Colonic mucosa (tissue), 4 donors: ENCODE measurements at regions not wholly inside any gene's neighbourhood (a gene's known extent, or its start where the extent isn't known, plus 50 kb on each side); places are given as distances from the start of the nearest gene placed in this dataset.
"Not testable (repeated sequence)": the region's sequence is repeated elsewhere in the genome, so short reads cannot be mapped to it uniquely, and the experiment has no call there.

Source experiments
- DNase-seq: peaks from one replicate; pipeline ENCODE4 v3.0.0-alpha.2; 2020
- H3K27ac ChIP-seq: fragments of 200-600 bp; one replicate; pipeline ENCODE4 v1.8.0; 2021
- H3K27me3 ChIP-seq: fragments of 200-600 bp; one replicate; pipeline ENCODE4 v1.8.0; 2021
- H3K36me3 ChIP-seq: fragments of 200-600 bp; one replicate; pipeline ENCODE4 v1.8.0; 2021
- H3K4me1 ChIP-seq: fragments of 200-600 bp; one replicate; pipeline ENCODE4 v1.8.0; 2021; ENCODE audit warnings: mild to moderate bottlenecking
- H3K4me3 ChIP-seq: fragments of 200-600 bp; one replicate; pipeline ENCODE4 v1.8.0; 2021
- H3K9ac ChIP-seq, 2 donors: one replicate each; pipeline ENCODE4 v1.7.0; 2013; ENCODE audit warnings: control low read depth in 2 of 2, low read depth in 2 of 2, low read length in 2 of 2
- H3K9me3 ChIP-seq: fragments of 200-600 bp; one replicate; pipeline ENCODE4 v1.8.0; 2021
- CTCF ChIP-seq: fragments of 200-600 bp; IDR thresholded peaks from one replicate; pipeline ENCODE4 v1.8.0; 2022; ENCODE audit warnings: antibody characterized with exemption, mild to moderate bottlenecking
- intact Hi-C: fragments of 100-400 bp; cut with DNase I; formaldehyde crosslinking; loops from one replicate; pipeline ENCODE4 v1.14.1; 2022
- donor health status: healthy.
- donor health status: DM: no; HTN: no; CAD: no.
- donor health status: DM: no; HTN: no; CAD: no.

DNA sequence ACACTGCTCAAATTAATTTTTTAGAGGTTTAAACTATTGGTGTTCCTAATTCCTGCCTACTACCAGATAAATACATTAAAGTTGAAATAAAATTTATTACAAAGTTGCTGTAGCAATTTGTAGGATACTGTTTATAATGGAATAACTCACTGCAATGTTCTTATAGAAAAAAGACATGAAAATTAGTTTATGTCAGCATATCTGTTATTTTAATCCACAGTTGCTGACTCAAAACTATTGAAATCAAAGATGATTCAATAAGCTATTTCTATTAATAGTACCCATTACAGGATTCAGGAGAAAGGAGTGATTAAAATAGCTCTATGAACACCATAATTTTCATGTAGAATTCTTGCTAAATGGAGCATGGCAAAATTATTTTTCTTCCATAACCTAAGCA, 764.4 kb upstream of the NUDT12 start:
- TF ChIP-seq CTCF: no peak
- DNase-seq: no peak

GRCh38 chr5:104325356-104325755, 762.8 kb upstream of the NUDT12 start:
- Histone ChIP-seq H3K27me3 (no peaks in the 10 kb centered on the region), H3K9ac (no peak overlapping the region), H3K4me1 (no peaks in the 10 kb centered on the region), H3K27ac (no peak overlapping the region), H3K9me3 (no peaks in the 10 kb centered on the region), H3K36me3 (no peaks in the 10 kb centered on the region), H3K4me3 (no peak overlapping the region)
- intact Hi-C loops: no loop called here
- no peak for TF ChIP-seq CTCF
- no peak for DNase-seq

More for the DNA sequence above, 764.4 kb upstream of the NUDT12 start:
- no peaks in the 10 kb centered on the region for H3K27me3 ChIP-seq
- H3K9ac ChIP-seq: no peak overlapping the region
- intact Hi-C loops: no loop called here
- no peak overlapping the region for H3K27ac ChIP-seq
- no peaks in the 10 kb centered on the region for H3K36me3 ChIP-seq
- no peaks in the 10 kb centered on the region for H3K9me3 ChIP-seq
- no peaks in the 10 kb centered on the region for H3K4me1 ChIP-seq
- no peak overlapping the region for H3K4me3 ChIP-seq

DNA sequence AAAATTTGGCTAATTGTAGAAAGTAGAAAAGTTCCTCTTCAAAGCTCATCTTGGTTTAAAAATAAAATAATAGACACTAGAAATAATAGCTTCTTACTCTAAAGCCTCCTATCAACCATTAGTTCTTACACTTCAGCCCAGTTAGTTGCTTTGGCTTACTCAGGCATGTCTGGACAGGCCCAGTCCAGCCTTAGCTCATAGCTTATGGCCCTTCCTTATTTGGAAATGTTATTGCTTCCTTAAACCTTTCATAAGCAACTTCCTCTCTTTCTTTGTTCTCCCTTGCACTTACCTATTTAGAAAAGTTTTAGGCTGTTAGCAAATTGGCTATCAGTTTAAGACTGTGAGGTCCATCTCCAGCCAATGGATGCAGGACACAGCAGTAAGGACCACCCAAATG, 754.1 kb upstream of the NUDT12 start:
- H3K27me3 ChIP-seq, H3K9me3 ChIP-seq, H3K9ac ChIP-seq, H3K4me3 ChIP-seq, DNase-seq, H3K27ac ChIP-seq, H3K4me1 ChIP-seq, intact Hi-C loops, H3K36me3 ChIP-seq: not testable (repeated sequence)

- Histone ChIP-seq H3K9me3 (no peaks in the 10 kb centered on the region), H3K9ac (no peak overlapping the region), H3K36me3 (no peaks in the 10 kb centered on the region), H3K27me3 (no peaks in the 10 kb centered on the region), H3K4me1 (no peaks in the 10 kb centered on the region), H3K27ac (no peak overlapping the region), H3K4me3 (no peak overlapping the region)
- intact Hi-C loops: no loop called here
- no peak for TF ChIP-seq CTCF
- no peak for DNase-seq
Measured at GRCh38 chr5:104312481-104312880, 749.9 kb upstream of the NUDT12 start.

DNA sequence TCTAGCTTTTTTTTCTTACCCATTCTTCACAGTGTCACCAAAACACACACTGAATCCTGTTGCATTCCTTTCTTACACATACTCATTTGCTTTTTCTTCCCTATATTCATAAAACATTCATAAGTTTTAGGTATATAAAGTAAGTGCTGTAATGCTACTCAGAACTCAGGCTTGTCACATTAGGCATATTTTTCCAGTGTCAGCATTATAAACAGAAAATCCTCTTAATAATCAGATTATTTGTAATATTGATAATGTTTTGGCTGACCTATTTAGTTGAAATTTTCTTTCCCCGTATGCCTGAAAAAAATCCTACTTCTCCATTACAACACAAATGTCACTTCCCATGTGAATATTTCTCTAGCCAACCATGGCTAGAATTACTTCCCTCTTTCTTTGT, 743.0 kb upstream of the NUDT12 start:
- Histone ChIP-seq H3K36me3 (no peaks in the 10 kb centered on the region), H3K27ac (no peak overlapping the region), H3K27me3 (no peaks in the 10 kb centered on the region), H3K4me3 (no peak overlapping the region), H3K9me3 (no peaks in the 10 kb centered on the region), H3K4me1 (no peaks in the 10 kb centered on the region), H3K9ac (no peak overlapping the region)
- no peak for TF ChIP-seq CTCF
- no peak for DNase-seq
- intact Hi-C loops: no loop called here

DNA sequence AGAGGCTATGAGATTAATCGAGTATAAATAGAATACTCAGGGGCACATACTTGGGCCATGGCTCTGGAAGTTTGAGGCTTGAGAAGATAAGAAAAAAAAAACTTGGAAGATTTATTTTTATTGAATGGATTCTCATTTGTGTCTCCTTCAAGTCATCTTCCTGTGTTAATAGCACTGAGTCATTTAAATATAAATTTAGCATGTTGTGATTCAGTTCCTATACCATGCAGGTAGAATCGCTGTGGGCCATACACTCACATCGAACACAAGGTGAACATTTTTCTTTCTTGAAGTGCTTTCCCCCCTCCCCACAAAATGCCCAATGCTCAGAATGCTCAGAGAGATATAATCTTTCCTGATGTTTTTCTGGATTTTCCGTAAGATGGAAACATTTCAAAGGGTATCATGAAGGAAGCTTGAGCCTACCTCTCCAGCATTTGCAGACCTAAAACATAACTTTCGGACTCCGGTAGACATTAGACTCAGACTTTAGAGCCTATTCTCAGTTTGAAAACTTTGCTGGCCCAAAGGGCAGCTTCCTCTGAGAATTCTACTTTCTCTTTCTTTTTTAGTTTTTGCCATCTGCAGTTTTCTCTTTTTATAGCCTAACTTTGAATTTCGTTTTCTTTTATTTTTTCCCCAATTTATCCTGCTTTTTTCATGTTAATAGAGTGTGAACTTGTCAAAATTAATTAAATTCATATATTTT, 737.6 kb upstream of the NUDT12 start:
- DNase-seq: no peak
- no peaks in the 10 kb centered on the region for H3K36me3 ChIP-seq
- no peak overlapping the region for H3K9ac ChIP-seq
- H3K4me3 ChIP-seq: no peak overlapping the region
- no peaks in the 10 kb centered on the region for H3K27me3 ChIP-seq
- no peaks in the 10 kb centered on the region for H3K9me3 ChIP-seq
- intact Hi-C loops: no loop called here
- H3K27ac ChIP-seq: no peak overlapping the region
- H3K4me1 ChIP-seq: no peaks in the 10 kb centered on the region
- no peak for TF ChIP-seq CTCF
